ENCODE measurements at regions not wholly inside any gene's neighbourhood (a gene's known extent, or its start where the extent isn't known, plus 50 kb on each side); places are given as distances from the start of the nearest gene placed in this dataset.
A peak's percentile ranks its signal among the peaks of the same experiment; 100 is the strongest.

DNA sequence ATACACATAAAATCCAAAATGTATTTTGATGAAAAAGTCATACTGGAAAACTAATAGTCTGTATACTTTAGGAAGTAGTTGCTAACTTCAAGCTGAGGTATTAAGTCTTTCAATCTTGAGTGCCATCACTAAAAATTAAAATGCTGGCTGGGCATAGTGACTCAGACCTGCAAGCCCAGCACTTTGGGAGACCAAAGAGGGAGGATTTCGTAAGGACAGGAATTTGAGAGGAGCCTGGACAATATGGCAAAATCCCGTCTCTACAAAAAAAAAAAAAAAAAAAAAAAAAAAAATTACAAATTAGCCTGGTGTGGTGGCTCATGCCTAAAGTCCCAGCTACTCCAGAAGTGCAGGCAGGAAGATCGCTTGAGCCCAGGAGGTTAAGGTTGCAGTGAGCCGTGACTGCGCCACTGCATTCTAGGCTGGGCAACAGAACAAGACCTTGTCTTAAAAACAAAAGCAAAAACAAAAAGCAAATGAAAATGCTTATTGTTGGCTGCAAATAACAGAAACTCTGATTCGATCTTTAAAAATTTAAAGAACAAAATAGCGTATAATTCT, 1994.2 kb upstream of the PCDH20 start:
- no peak for DNase-seq
- H3K4me1 ChIP-seq = peaks cover 8% of the 10 kb centered on the region; the same call in 1 of the 2 replicates
- no peak overlapping the region for H3K4me3 ChIP-seq (ENCODE audit: low read depth, low read length)
- no peaks in the 10 kb centered on the region for H3K9me3 ChIP-seq
- H3K36me3 ChIP-seq = no peaks in the 10 kb centered on the region
- H3K27me3 ChIP-seq = no peaks in the 10 kb centered on the region
- TF ChIP-seq CTCF (IDR thresholded peaks at IDR 0.05; ENCODE audit: low read depth, low read length) = no peak

DNA sequence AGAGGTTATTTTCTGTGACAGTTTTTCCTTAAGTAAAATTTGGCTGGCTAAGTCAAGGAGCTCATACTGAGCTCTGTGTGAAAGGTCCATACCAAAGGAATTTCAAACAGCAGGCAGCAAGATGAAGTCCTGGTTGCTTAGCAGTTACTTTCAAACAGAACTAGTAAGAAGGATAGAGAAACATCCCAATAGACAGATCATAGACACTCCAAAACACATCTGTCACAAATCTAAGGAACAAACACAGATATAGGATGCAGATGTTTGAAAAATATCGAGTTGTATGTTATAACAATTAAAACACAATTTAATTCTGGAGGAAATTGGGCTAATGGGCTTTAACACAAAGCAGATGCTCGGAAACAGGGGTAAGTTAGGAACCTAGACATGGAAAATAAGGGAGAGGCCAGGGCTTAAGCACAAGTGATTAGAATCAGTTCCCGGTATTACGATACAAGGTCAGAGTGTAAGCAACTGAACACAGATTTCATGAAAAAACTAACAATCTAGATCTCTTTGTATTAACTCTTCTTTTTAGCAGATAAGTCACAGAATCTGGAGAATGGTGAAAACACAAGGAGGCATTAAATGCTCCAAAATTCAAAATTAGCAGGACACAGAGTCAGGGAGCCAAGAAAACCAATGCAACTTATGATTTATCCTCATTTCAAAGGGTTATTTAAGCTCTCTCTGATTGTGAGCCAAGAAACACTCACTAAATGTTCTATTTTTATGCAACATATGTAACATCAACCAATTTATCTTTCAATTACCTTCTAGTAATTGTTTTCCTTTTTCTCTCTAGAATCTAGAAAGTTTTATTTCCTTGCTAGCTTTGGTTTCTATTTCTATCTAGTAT, 1992.9 kb upstream of the PCDH20 start:
- peak; percentile 19 for DNase-seq
- H3K4me1 ChIP-seq = peaks cover 8% of the 10 kb centered on the region; the same call in 1 of the 2 replicates
- H3K9me3 ChIP-seq = no peaks in the 10 kb centered on the region
- H3K36me3 ChIP-seq = no peaks in the 10 kb centered on the region
- no peaks in the 10 kb centered on the region for H3K27me3 ChIP-seq
- peak overlapping the region; percentile 6 for H3K4me3 ChIP-seq (ENCODE audit: low read depth, low read length)
- TF ChIP-seq CTCF (IDR thresholded peaks at IDR 0.05; ENCODE audit: low read depth, low read length) = no peak

- TF ChIP-seq CTCF (IDR thresholded peaks at IDR 0.05; ENCODE audit: low read depth, low read length) = peak; percentile 7; the same call in 1 of the 2 replicates
- no peak for DNase-seq
- no peak overlapping the region for H3K4me3 ChIP-seq (ENCODE audit: low read depth, low read length)
- peaks cover 3% of the 10 kb centered on the region; the same call in 1 of the 2 replicates for H3K4me1 ChIP-seq
- no peaks in the 10 kb centered on the region for H3K36me3 ChIP-seq
- H3K27me3 ChIP-seq = no peaks in the 10 kb centered on the region
- H3K9me3 ChIP-seq = no peaks in the 10 kb centered on the region
Observed at GRCh38 chr13:63403733-63404132, 1988.1 kb upstream of the PCDH20 start.

DNA sequence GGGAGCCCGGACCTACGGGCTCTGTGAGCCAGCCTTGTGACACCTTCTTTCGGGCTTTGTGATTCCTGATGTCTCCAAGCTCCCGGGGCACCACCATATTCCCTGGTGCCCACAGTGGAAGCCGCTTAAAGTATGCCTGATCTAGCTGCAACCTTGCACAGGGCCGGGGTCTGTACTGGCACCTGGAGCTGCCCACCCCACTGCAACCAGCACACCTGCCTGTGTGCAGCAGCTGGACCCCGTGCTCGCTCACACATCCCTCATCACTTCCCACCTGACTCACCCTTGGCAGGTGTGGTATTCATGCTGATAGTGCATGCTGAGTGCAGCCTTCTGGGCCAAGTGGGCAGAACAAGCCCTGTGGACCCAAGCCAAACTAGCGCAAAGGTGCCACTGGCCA, 1981.1 kb upstream of the PCDH20 start:
- Histone ChIP-seq H3K9me3 (no peaks in the 10 kb centered on the region), H3K4me1 (no peaks in the 10 kb centered on the region), H3K27me3 (no peaks in the 10 kb centered on the region), H3K36me3 (no peaks in the 10 kb centered on the region), H3K4me3 (ENCODE audit: low read depth, low read length) (no peak overlapping the region)
- no peak for TF ChIP-seq CTCF (IDR thresholded peaks at IDR 0.05; ENCODE audit: low read depth, low read length)
- no peak for DNase-seq

DNA sequence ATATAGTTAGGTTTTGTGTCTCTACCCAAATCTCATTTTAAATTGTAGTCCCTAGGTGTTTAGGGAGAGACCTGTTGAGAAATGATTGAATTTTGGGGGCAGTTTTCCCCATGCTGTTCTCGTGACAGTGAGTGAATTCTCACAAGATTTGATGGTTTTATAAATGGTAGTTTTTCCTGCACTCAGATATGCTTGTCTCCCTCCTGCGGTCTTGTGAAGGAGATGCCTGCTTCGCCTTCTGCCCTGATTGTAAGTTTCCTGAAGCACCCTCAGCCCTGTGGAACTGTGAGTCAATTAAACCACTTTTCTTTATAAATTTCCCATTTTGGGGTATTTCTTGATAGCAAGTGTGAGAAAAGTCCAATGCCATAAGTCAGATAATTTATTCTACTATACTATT, 1977.5 kb upstream of the PCDH20 start:
- Histone ChIP-seq H3K27me3 (no peaks in the 10 kb centered on the region), H3K4me3 (ENCODE audit: low read depth, low read length) (no peak overlapping the region), H3K36me3 (no peaks in the 10 kb centered on the region), H3K4me1 (no peaks in the 10 kb centered on the region), H3K9me3 (no peaks in the 10 kb centered on the region)
- TF ChIP-seq CTCF (IDR thresholded peaks at IDR 0.05; ENCODE audit: low read depth, low read length) = no peak
- no peak for DNase-seq

GRCh38 chr13:63389756-63390155, 1974.1 kb upstream of the PCDH20 start:
- no peak for TF ChIP-seq CTCF (IDR thresholded peaks at IDR 0.05; ENCODE audit: low read depth, low read length)
- H3K36me3 ChIP-seq = no peaks in the 10 kb centered on the region
- H3K27me3 ChIP-seq = no peaks in the 10 kb centered on the region
- no peak overlapping the region for H3K4me3 ChIP-seq (ENCODE audit: low read depth, low read length)
- DNase-seq = no peak
- no peaks in the 10 kb centered on the region for H3K4me1 ChIP-seq
- H3K9me3 ChIP-seq = no peaks in the 10 kb centered on the region

Measured in BE2C (cell line).